ENCODE measurements at regions not wholly inside any gene's neighbourhood (a gene's known extent, or its start where the extent isn't known, plus 50 kb on each side); places are given as distances from the start of the nearest gene placed in this dataset.

- no peaks in the 10 kb centered on the region for H3K4me1 ChIP-seq (ENCODE audit: insufficient read depth)
- no peaks in the 10 kb centered on the region for H3K9me3 ChIP-seq (ENCODE audit: low read depth)
- no peak overlapping the region for H3K4me3 ChIP-seq
- WGBS, 2 experiments (ENCODE audit: low coverage in 1 of 2, low lambda C conversion rate in 2 of 2, missing lambda C conversion rate in 2 of 2), result 38 to 44% methylated on average over 3 of the region's 3 CpGs
- DNase-seq, result no peak
- H3K79me2 ChIP-seq (ENCODE audit: insufficient read depth), result no peaks in the 10 kb centered on the region
- no peak overlapping the region for H2AFZ ChIP-seq
- no peaks in the 10 kb centered on the region for H4K20me1 ChIP-seq (ENCODE audit: insufficient read depth)
- H3F3A ChIP-seq (ENCODE audit: insufficient read depth), result no peaks in the 10 kb centered on the region
- H3K27me3 ChIP-seq (replicated peaks; ENCODE audit: insufficient read depth), result no peaks in the 10 kb centered on the region
- no peak overlapping the region for H3K4me2 ChIP-seq (ENCODE audit: unreplicated experiment)
- no peak overlapping the region for H3K27ac ChIP-seq
- no peaks in the 10 kb centered on the region for H3K9me2 ChIP-seq (ENCODE audit: insufficient read depth)
- in situ Hi-C loops (cut with MboI), result no loop called here
- no peak overlapping the region for H3K9ac ChIP-seq
- no peaks in the 10 kb centered on the region for H3K36me3 ChIP-seq (ENCODE audit: low read depth)
- no peak for TF ChIP-seq EZH2 (IDR thresholded peaks at IDR 0.05; ENCODE audit: insufficient read depth, poor library complexity, severe bottlenecking)
- TF ChIP-seq EZH2phosphoT487 (IDR thresholded peaks at IDR 0.05; ENCODE audit: insufficient read depth, low read depth), result no peak
These were observed 732.6 kb upstream of the FLRT2 start for GRCh38 chr14:84797326-84797725.

DNA sequence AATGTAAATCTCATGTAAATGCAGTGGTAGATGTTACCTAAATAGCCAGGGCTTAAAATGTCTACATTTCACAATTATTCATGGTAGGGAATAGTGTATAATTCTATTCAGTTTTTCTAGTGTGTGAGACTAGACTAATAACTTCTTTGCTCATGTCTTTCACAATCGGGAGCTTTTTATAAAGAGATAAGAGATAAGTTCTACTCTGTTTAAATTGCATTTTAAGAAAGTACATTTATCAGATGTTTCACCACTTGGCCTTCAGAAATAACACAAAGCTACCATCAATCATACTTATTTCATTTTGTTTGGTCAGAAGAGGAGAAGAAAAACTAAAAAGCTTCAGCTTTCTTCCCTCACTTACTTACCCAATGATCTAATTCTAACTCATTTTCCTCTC lies 725.5 kb upstream of the FLRT2 start:
- Histone ChIP-seq H2AFZ (no peak overlapping the region), H3K9ac (no peak overlapping the region), H3K79me2 (ENCODE audit: insufficient read depth) (no peaks in the 10 kb centered on the region), H3K4me1 (ENCODE audit: insufficient read depth) (no peaks in the 10 kb centered on the region), H3K9me2 (ENCODE audit: insufficient read depth) (no peaks in the 10 kb centered on the region), H3K27me3 (replicated peaks; ENCODE audit: insufficient read depth) (no peaks in the 10 kb centered on the region), H3K36me3 (ENCODE audit: low read depth) (no peaks in the 10 kb centered on the region), H3K4me2 (ENCODE audit: unreplicated experiment) (no peak overlapping the region), H4K20me1 (ENCODE audit: insufficient read depth) (no peaks in the 10 kb centered on the region), H3K27ac (no peak overlapping the region), H3K4me3 (no peak overlapping the region), H3F3A (ENCODE audit: insufficient read depth) (no peaks in the 10 kb centered on the region), H3K9me3 (ENCODE audit: low read depth) (no peaks in the 10 kb centered on the region)
- DNase-seq, result no peak
- WGBS, 2 experiments (ENCODE audit: low coverage in 1 of 2, low lambda C conversion rate in 2 of 2, missing lambda C conversion rate in 2 of 2), result 15 to 29% methylated on average over 1 of the region's 1 CpG
- TF ChIP-seq EZH2 (IDR thresholded peaks at IDR 0.05; ENCODE audit: insufficient read depth, poor library complexity, severe bottlenecking), result no peak
- no peak for TF ChIP-seq EZH2phosphoT487 (IDR thresholded peaks at IDR 0.05; ENCODE audit: insufficient read depth, low read depth)
- in situ Hi-C loops (cut with MboI), result no loop called here

DNA sequence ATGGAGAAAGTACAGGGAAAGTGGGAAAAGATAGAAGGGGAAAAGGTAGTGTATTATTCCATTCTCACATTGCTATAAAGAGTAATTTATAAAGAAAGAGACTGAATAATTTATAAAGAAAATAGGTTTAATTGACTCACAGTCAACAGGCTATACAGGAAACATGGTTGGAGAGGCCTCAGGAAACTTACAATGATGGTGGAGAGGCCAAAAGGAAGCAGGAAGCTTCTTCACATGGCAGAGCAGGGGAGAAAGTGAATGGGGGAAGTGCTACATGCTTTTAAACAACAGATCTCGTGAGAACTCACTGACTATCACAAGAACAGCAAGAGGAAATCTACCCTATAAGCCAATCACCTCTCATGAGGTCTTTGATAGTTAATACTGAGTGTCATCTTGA lies 725.0 kb upstream of the FLRT2 start:
- TF ChIP-seq EZH2 (IDR thresholded peaks at IDR 0.05; ENCODE audit: insufficient read depth, poor library complexity, severe bottlenecking) (no peak), EZH2phosphoT487 (IDR thresholded peaks at IDR 0.05; ENCODE audit: insufficient read depth, low read depth) (no peak)
- DNase-seq, result no peak
- Histone ChIP-seq H3K9me3 (ENCODE audit: low read depth) (no peaks in the 10 kb centered on the region), H3F3A (ENCODE audit: insufficient read depth) (no peaks in the 10 kb centered on the region), H3K9ac (no peak overlapping the region), H3K9me2 (ENCODE audit: insufficient read depth) (no peaks in the 10 kb centered on the region), H2AFZ (no peak overlapping the region), H4K20me1 (ENCODE audit: insufficient read depth) (no peaks in the 10 kb centered on the region), H3K36me3 (ENCODE audit: low read depth) (no peaks in the 10 kb centered on the region), H3K27ac (no peak overlapping the region), H3K4me1 (ENCODE audit: insufficient read depth) (no peaks in the 10 kb centered on the region), H3K27me3 (replicated peaks; ENCODE audit: insufficient read depth) (no peaks in the 10 kb centered on the region), H3K4me3 (no peak overlapping the region), H3K4me2 (ENCODE audit: unreplicated experiment) (no peak overlapping the region), H3K79me2 (ENCODE audit: insufficient read depth) (no peaks in the 10 kb centered on the region)
- in situ Hi-C loops (cut with MboI), result no loop called here
- 3 to 7% methylated on average over 1 of the region's 1 CpG for WGBS, 2 experiments (ENCODE audit: low coverage in 1 of 2, low lambda C conversion rate in 2 of 2, missing lambda C conversion rate in 2 of 2)

- in situ Hi-C loops (cut with MboI), result no loop called here
- Histone ChIP-seq H3K9me3 (ENCODE audit: low read depth) (no peaks in the 10 kb centered on the region), H4K20me1 (ENCODE audit: insufficient read depth) (no peaks in the 10 kb centered on the region), H3K9me2 (ENCODE audit: insufficient read depth) (no peaks in the 10 kb centered on the region), H3K79me2 (ENCODE audit: insufficient read depth) (no peaks in the 10 kb centered on the region), H2AFZ (no peak overlapping the region), H3F3A (ENCODE audit: insufficient read depth) (no peaks in the 10 kb centered on the region), H3K27ac (no peak overlapping the region), H3K4me2 (ENCODE audit: unreplicated experiment) (no peak overlapping the region), H3K4me1 (ENCODE audit: insufficient read depth) (no peaks in the 10 kb centered on the region), H3K9ac (no peak overlapping the region), H3K4me3 (no peak overlapping the region), H3K27me3 (replicated peaks; ENCODE audit: insufficient read depth) (no peaks in the 10 kb centered on the region), H3K36me3 (ENCODE audit: low read depth) (no peaks in the 10 kb centered on the region)
- DNase-seq, result no peak
- no peak for TF ChIP-seq EZH2phosphoT487 (IDR thresholded peaks at IDR 0.05; ENCODE audit: insufficient read depth, low read depth)
- no peak for TF ChIP-seq EZH2 (IDR thresholded peaks at IDR 0.05; ENCODE audit: insufficient read depth, poor library complexity, severe bottlenecking)
These were observed 723.8 kb upstream of the FLRT2 start for GRCh38 chr14:84806181-84806580.

DNA sequence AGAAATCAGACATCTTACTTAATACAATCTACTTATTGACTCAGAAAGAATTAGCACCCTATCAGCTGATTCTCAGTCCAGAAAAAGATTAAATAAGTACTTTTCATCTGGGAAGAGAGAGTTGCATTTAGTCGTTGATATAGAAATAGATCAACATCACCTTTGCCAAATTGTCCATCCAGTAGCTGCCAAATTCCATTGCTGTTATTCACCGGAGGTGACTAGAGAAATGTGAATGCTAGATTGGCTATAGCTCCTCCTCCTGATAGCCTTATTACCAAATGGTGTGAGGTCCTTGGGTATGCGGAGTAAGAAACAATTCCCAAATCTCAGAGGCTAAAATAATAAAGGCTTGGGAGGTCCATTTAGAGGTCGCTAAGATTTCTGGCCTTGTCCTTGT lies 723.3 kb upstream of the FLRT2 start:
- no peaks in the 10 kb centered on the region for H3K4me1 ChIP-seq (ENCODE audit: insufficient read depth)
- no peaks in the 10 kb centered on the region for H3K9me3 ChIP-seq (ENCODE audit: low read depth)
- no peak for DNase-seq
- TF ChIP-seq EZH2phosphoT487 (IDR thresholded peaks at IDR 0.05; ENCODE audit: insufficient read depth, low read depth) (no peak), EZH2 (IDR thresholded peaks at IDR 0.05; ENCODE audit: insufficient read depth, poor library complexity, severe bottlenecking) (no peak)
- H3K27me3 ChIP-seq (replicated peaks; ENCODE audit: insufficient read depth), result no peaks in the 10 kb centered on the region
- H3K79me2 ChIP-seq (ENCODE audit: insufficient read depth), result no peaks in the 10 kb centered on the region
- no peaks in the 10 kb centered on the region for H3K36me3 ChIP-seq (ENCODE audit: low read depth)
- H4K20me1 ChIP-seq (ENCODE audit: insufficient read depth), result no peaks in the 10 kb centered on the region
- 41% methylated on average over 4 of the region's 4 CpGs for WGBS, 2 experiments (ENCODE audit: low coverage in 1 of 2, low lambda C conversion rate in 2 of 2, missing lambda C conversion rate in 2 of 2)
- H3K9me2 ChIP-seq (ENCODE audit: insufficient read depth), result no peaks in the 10 kb centered on the region
- no peak overlapping the region for H2AFZ ChIP-seq
- H3K27ac ChIP-seq, result no peak overlapping the region
- H3K9ac ChIP-seq, result no peak overlapping the region
- in situ Hi-C loops (cut with MboI), result no loop called here
- no peak overlapping the region for H3K4me2 ChIP-seq (ENCODE audit: unreplicated experiment)
- H3K4me3 ChIP-seq, result no peak overlapping the region
- H3F3A ChIP-seq (ENCODE audit: insufficient read depth), result no peaks in the 10 kb centered on the region
